WERI-Rb-1 (cell line): ENCODE measurements at regions not wholly inside any gene's neighbourhood (a gene's known extent, or its start where the extent isn't known, plus 50 kb on each side); places are given as distances from the start of the nearest gene placed in this dataset.

Experiments
- DNase-seq: peaks from one replicate; pipeline ENCODE4 v3.0.0-alpha.2; 2020
- H3K27ac ChIP-seq: fragments of 250-450 bp; sonication (Bioruptor Pico); 2 replicates; pipeline ENCODE4 v1.5.1; 2020; ENCODE audit warnings: mild to moderate bottlenecking, moderate library complexity
- H3K27me3 ChIP-seq: fragments of 250-450 bp; sonication (Bioruptor Pico); 2 replicates; pipeline ENCODE4 v1.5.1; 2021; ENCODE audit warnings: mild to moderate bottlenecking, low read depth, moderate library complexity; ENCODE audit not compliant: insufficient read depth, severe bottlenecking
- H3K36me3 ChIP-seq: fragments of 250-450 bp; sonication (Bioruptor Pico); 2 replicates; pipeline ENCODE4 v1.5.1; 2020; ENCODE audit warnings: mild to moderate bottlenecking, moderate library complexity
- H3K4me3 ChIP-seq: 2 replicates; pipeline ENCODE4 v1.5.1; 2011; ENCODE audit warnings: low read depth, mild to moderate bottlenecking, control low read depth, low read length
- H3K9me3 ChIP-seq: fragments of 250-450 bp; sonication (Bioruptor Pico); 2 replicates; pipeline ENCODE4 v1.5.1; 2021; ENCODE audit warnings: mild to moderate bottlenecking, moderate library complexity; ENCODE audit not compliant: severe bottlenecking
- CTCF ChIP-seq: IDR thresholded peaks from 2 replicates; pipeline ENCODE4 v1.5.1; 2011; ENCODE audit warnings: low read depth, mild to moderate bottlenecking, control low read depth, inconsistent platforms, low read length

GRCh38 chr3:99351122-99351521, 287.3 kb upstream of the COL8A1 start:
- no peak for TF ChIP-seq CTCF
- H3K27me3 ChIP-seq = peaks cover 11% of the 10 kb centered on the region
- no peak overlapping the region for H3K27ac ChIP-seq
- H3K36me3 ChIP-seq = no peaks in the 10 kb centered on the region
- no peak for DNase-seq
- no peak overlapping the region for H3K4me3 ChIP-seq
- no peaks in the 10 kb centered on the region for H3K9me3 ChIP-seq

GRCh38 chr3:99348451-99348850, 289.9 kb upstream of the COL8A1 start:
- H3K9me3 ChIP-seq = no peaks in the 10 kb centered on the region
- H3K27me3 ChIP-seq = peaks cover 14% of the 10 kb centered on the region
- no peak for TF ChIP-seq CTCF

GRCh38 chr3:99344216-99344615, 294.2 kb upstream of the COL8A1 start:
- Histone ChIP-seq H3K36me3 (no peaks in the 10 kb centered on the region), H3K4me3 (no peak overlapping the region), H3K9me3 (no peaks in the 10 kb centered on the region), H3K27me3 (peaks cover 23% of the 10 kb centered on the region), H3K27ac (no peak overlapping the region)
- DNase-seq = no peak
- TF ChIP-seq CTCF = no peak

More at GRCh38 chr3:99348451-99348850, 289.9 kb upstream of the COL8A1 start:
- Histone ChIP-seq H3K27ac (no peak overlapping the region), H3K4me3 (no peak overlapping the region), H3K36me3 (no peaks in the 10 kb centered on the region)
- DNase-seq = no peak

- H3K27ac ChIP-seq = no peak overlapping the region
- no peak for DNase-seq
- no peak overlapping the region for H3K4me3 ChIP-seq
- no peaks in the 10 kb centered on the region for H3K36me3 ChIP-seq
- H3K9me3 ChIP-seq = no peaks in the 10 kb centered on the region
- no peak for TF ChIP-seq CTCF
- peaks cover 23% of the 10 kb centered on the region for H3K27me3 ChIP-seq
Measured at GRCh38 chr3:99342383-99342782, 296.0 kb upstream of the COL8A1 start.

- TF ChIP-seq CTCF = no peak
- H3K9me3 ChIP-seq = no peaks in the 10 kb centered on the region
- H3K27me3 ChIP-seq = peaks cover 25% of the 10 kb centered on the region
- H3K4me3 ChIP-seq = no peak overlapping the region
- no peaks in the 10 kb centered on the region for H3K36me3 ChIP-seq
- no peak for DNase-seq
- no peak overlapping the region for H3K27ac ChIP-seq
Measured at GRCh38 chr3:99339222-99339621, 299.2 kb upstream of the COL8A1 start.

GRCh38 chr3:99332718-99333117, 305.7 kb upstream of the COL8A1 start:
- no peak for TF ChIP-seq CTCF
- H3K4me3 ChIP-seq = no peak overlapping the region
- H3K9me3 ChIP-seq = no peaks in the 10 kb centered on the region
- no peak for DNase-seq
- H3K27ac ChIP-seq = no peak overlapping the region
- peaks cover 10% of the 10 kb centered on the region for H3K27me3 ChIP-seq
- no peaks in the 10 kb centered on the region for H3K36me3 ChIP-seq
